Right atrium auricular region (tissue), 2 donors: ENCODE measurements at regions not wholly inside any gene's neighbourhood (a gene's known extent, or its start where the extent isn't known, plus 50 kb on each side); places are given as distances from the start of the nearest gene placed in this dataset.

Source experiments
- DNase-seq: peaks from one replicate; pipeline ENCODE4 v3.0.0-alpha.2; 2019; ENCODE audit warnings: low spot score
- H3K27ac ChIP-seq, 2 donors: fragments of 200-600 bp; sonication (generic); 1 replicate in 1 of 2; 2 replicates in 1 of 2; pipeline ENCODE4 v1.5.1; 2016 to 2019
- H3K27me3 ChIP-seq, 2 donors: fragments of 200-600 bp; sonication (generic); one replicate each; pipeline versions ENCODE4 v1.5.1 to v1.6.0; 2017 to 2019
- H3K36me3 ChIP-seq: fragments of 200-600 bp; sonication (generic); one replicate; pipeline ENCODE4 v1.5.1; 2016
- H3K4me1 ChIP-seq, 2 donors: fragments of 200-600 bp; sonication (generic); one replicate each; pipeline versions ENCODE4 v1.5.1 to v1.6.0; 2017 to 2019
- H3K4me3 ChIP-seq, 2 donors: fragments of 200-600 bp; sonication (generic); 1 replicate in 1 of 2; 2 replicates in 1 of 2; pipeline ENCODE4 v1.5.1; 2017 to 2019; ENCODE audit warnings: mild to moderate bottlenecking in 1 of 2, moderate library complexity in 1 of 2
- H3K9me3 ChIP-seq, 2 donors: fragments of 200-600 bp; sonication (generic); one replicate each; pipeline ENCODE4 v1.5.1; 2019
- TF ChIP-seq, protein P1 (sequence below), 2 donors: fragments of 200-600 bp; sonication (generic); IDR thresholded peaks; one replicate each; pipeline ENCODE4 v1.5.1; 2019; ENCODE audit warnings: antibody characterized with exemption in 2 of 2

DNA sequence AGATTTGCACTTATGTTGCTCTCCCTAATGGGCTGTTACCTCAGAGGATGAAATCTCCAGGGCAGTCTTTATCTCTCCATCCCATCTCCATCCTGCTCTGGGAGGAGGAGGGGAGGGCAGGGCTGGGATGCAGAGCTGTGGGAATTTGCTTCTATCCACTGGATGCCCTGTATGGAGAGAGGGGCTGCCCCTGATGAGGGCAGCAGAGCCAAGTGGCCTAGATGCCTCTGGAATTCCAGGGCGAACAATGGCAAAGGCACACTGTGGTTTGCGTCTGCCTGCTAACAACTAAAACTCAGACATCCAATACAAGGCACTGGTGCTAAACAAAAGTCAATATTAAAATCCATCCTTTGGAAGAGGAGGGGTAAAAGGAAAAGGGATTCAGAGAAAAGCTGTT lies 165.1 kb downstream of the COG6 start:
- TF ChIP-seq, protein P1, sequence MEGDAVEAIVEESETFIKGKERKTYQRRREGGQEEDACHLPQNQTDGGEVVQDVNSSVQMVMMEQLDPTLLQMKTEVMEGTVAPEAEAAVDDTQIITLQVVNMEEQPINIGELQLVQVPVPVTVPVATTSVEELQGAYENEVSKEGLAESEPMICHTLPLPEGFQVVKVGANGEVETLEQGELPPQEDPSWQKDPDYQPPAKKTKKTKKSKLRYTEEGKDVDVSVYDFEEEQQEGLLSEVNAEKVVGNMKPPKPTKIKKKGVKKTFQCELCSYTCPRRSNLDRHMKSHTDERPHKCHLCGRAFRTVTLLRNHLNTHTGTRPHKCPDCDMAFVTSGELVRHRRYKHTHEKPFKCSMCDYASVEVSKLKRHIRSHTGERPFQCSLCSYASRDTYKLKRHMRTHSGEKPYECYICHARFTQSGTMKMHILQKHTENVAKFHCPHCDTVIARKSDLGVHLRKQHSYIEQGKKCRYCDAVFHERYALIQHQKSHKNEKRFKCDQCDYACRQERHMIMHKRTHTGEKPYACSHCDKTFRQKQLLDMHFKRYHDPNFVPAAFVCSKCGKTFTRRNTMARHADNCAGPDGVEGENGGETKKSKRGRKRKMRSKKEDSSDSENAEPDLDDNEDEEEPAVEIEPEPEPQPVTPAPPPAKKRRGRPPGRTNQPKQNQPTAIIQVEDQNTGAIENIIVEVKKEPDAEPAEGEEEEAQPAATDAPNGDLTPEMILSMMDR (IDR thresholded peaks at IDR 0.05): no peak
- Histone ChIP-seq H3K27ac (no peak overlapping the region), H3K36me3 (no peaks in the 10 kb centered on the region), H3K4me3 (no peak overlapping the region), H3K27me3 (no peaks in the 10 kb centered on the region), H3K9me3 (no peaks in the 10 kb centered on the region), H3K4me1 (no peaks in the 10 kb centered on the region)
- DNase-seq: no peak

DNA sequence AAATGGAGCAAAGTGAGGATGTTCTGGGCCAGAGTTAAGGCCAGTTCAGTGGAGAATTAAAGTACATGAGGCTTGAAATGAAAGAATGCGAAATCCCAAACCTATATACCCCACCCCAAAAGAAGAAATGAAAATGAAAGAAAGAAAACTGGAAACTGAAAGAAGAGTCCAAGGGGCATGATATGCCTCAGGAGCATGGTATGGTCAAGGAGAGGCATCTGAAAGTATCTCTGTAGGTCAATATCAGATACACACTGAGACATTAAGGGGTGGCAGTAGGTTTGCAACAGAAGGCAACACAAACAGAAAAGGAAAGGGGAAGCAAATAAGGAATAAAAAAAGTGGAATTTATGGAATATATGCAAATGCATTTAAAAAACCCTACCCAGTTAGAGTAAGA lies 166.5 kb downstream of the COG6 start:
- no peak overlapping the region for H3K4me3 ChIP-seq
- no peaks in the 10 kb centered on the region for H3K27me3 ChIP-seq
- H3K9me3 ChIP-seq: no peaks in the 10 kb centered on the region
- H3K27ac ChIP-seq: no peak overlapping the region
- no peak for DNase-seq
- no peaks in the 10 kb centered on the region for H3K36me3 ChIP-seq
- TF ChIP-seq, protein P1 (IDR thresholded peaks at IDR 0.05): no peak
- H3K4me1 ChIP-seq: no peaks in the 10 kb centered on the region

DNA sequence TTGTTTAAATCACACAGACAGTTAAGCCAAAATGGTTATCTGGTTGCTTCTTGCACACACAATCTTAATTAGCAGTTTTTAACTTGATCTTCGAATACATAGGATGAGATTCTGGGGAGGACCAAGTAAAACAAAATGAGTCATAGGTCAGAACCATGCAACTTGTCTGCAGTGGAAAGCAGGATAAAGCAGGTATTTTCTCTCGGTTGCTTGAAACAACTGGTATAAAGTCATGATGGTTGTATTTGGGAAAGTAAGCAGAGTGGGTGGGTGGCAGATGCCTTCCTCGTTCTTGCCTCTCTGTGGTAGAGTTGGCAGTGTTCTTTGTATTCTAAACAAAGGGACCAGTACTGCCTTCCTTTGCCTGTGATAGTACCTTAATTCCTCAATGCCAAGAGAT lies 167.0 kb downstream of the COG6 start:
- TF ChIP-seq, protein P1 (IDR thresholded peaks at IDR 0.05): no peak
- Histone ChIP-seq H3K9me3 (no peaks in the 10 kb centered on the region), H3K27ac (no peak overlapping the region), H3K4me1 (no peaks in the 10 kb centered on the region), H3K4me3 (no peak overlapping the region), H3K36me3 (no peaks in the 10 kb centered on the region), H3K27me3 (no peaks in the 10 kb centered on the region)
- DNase-seq: no peak

DNA sequence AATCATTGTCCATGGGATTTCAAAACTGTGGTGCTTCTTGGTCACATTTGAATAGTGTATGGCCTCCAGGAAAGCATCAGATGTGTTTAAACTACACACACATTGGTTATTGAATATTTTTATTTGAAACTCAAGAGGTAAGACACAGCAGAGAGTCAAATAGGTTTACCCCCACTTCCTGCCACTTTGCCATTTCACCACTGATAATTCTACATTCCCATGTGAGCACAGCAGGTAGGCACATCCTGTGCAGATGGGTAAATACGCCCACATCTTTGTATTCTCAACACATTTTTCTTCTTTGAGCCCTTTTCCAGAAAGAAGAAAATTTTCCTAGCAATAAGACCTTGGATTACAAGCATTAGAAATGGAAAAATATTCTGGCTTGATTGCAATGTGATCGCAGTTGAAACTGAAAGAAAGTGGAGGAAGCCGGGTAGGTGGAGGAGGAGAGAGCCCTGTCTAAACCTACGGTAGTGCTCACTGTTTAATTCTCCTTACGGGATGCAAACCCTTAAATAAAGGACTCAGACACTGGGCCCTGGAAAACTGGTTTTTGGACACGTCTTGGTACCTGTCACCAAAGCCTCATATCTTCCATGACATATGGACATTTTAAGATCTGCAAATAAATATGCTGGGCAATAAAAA lies 167.7 kb downstream of the COG6 start:
- TF ChIP-seq, protein P1 (IDR thresholded peaks at IDR 0.05): no peak
- no peak for DNase-seq

DNA sequence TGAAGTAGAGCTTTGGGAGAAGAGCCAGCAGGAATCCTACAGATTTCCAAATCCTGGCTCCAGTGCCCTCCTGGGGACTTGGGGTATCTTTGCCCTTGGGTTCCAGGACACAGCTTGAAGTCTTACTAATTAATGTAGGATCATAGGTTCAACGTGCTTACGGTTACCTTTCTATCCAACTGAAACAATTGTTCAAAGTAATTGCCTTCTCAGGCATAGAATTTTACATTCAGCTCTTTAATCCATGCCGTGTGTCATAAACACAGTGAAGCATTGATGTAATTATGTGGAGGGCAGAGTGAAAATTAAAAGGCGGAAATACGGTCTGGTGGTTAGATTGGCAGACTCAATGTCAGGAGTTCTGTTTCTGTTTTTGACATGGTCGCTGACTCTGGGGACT lies 170.4 kb downstream of the COG6 start:
- no peak overlapping the region for H3K4me3 ChIP-seq
- H3K36me3 ChIP-seq: no peaks in the 10 kb centered on the region
- H3K9me3 ChIP-seq: peaks cover 0 to 11% of the 10 kb centered on the region in 2 donors
- no peaks in the 10 kb centered on the region for H3K4me1 ChIP-seq
- H3K27ac ChIP-seq: no peak overlapping the region
- no peaks in the 10 kb centered on the region for H3K27me3 ChIP-seq
- DNase-seq: no peak
- TF ChIP-seq, protein P1 (IDR thresholded peaks at IDR 0.05): no peak

More for the DNA sequence above, 167.7 kb downstream of the COG6 start:
- Histone ChIP-seq H3K27ac (no peak overlapping the region), H3K9me3 (no peaks in the 10 kb centered on the region), H3K27me3 (no peaks in the 10 kb centered on the region), H3K36me3 (no peaks in the 10 kb centered on the region), H3K4me3 (no peak overlapping the region), H3K4me1 (no peaks in the 10 kb centered on the region)

DNA sequence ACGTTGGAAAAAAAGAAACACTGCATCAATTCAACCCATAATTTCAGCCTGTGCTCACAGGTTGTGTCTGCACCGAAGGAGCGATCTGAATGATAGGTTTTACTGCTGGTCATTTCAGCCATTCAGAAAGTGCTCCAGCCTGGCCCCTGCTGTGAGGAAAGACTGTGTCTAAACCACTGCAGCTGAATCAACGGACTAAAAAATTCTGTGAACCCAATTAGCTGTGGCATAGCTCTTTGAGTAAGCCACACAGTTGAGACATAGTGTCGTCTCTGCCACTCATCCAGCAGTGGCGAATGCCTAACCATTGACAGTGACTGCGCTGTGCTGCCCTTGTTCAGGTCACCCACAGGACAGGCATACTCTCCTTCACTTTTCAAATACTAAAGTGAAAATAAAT lies 179.8 kb downstream of the COG6 start:
- Histone ChIP-seq H3K27ac (no peak overlapping the region), H3K9me3 (no peaks in the 10 kb centered on the region), H3K4me3 (no peak overlapping the region), H3K4me1 (no peaks in the 10 kb centered on the region), H3K36me3 (no peaks in the 10 kb centered on the region), H3K27me3 (no peaks in the 10 kb centered on the region)
- DNase-seq: no peak
- TF ChIP-seq, protein P1 (IDR thresholded peaks at IDR 0.05): no peak
